ENCODE measurements at regions not wholly inside any gene's neighbourhood (a gene's known extent, or its start where the extent isn't known, plus 50 kb on each side); places are given as distances from the start of the nearest gene placed in this dataset.

DNA sequence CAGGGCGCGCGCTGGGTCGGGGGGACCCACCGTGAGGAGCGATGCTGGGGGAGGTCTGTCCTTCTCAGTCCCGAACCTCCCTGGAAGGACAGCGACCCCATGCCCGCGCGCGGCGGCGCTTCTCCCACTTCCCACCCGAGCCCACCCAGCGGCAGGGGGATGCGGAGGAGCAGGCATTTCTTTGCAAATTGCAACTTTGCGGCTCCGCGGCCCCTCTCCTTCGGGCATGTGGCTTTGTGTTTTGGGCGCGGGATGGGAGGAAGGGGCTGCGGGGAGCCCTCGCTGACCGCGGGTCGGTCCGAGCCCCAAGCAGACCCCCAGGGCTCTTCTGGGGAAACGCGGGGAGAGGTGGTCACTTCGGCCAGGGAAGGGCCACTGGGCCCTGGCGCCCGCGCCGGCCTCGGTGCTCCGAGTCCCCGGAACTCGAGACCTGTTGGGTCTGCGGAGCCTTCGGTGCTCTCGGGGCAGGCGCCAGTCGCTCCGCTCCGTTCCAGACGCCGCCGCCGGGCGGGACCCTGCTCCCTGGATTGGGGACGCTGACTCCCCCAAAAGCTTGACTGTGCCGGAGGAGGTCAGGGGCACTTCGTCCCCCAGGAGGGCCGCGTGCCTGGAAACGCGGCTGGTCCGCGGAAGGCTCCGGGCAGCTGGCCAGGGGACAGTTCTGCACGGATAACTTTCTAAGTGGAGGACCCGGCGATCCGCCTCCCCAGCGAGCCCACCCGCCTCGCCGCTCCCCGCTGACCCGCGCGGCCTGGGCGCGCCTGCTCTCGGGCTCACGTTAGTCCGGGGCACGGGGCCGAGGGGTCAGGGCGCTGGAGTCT is 164.2 kb upstream of the DPP6 start:
- no peak for DNase-seq (ENCODE audit: low spot score)
- ATAC-seq (ENCODE audit: low FRiP score), result no peak
- TF ChIP-seq, protein P1, sequence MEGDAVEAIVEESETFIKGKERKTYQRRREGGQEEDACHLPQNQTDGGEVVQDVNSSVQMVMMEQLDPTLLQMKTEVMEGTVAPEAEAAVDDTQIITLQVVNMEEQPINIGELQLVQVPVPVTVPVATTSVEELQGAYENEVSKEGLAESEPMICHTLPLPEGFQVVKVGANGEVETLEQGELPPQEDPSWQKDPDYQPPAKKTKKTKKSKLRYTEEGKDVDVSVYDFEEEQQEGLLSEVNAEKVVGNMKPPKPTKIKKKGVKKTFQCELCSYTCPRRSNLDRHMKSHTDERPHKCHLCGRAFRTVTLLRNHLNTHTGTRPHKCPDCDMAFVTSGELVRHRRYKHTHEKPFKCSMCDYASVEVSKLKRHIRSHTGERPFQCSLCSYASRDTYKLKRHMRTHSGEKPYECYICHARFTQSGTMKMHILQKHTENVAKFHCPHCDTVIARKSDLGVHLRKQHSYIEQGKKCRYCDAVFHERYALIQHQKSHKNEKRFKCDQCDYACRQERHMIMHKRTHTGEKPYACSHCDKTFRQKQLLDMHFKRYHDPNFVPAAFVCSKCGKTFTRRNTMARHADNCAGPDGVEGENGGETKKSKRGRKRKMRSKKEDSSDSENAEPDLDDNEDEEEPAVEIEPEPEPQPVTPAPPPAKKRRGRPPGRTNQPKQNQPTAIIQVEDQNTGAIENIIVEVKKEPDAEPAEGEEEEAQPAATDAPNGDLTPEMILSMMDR (IDR thresholded peaks at IDR 0.05), result no peak

GRCh38 chr7:153891990-153892389 is 160.2 kb upstream of the DPP6 start:
- DNase-seq (ENCODE audit: low spot score) (no peak), ATAC-seq (ENCODE audit: low FRiP score) (no peak)
- TF ChIP-seq, protein P1 (IDR thresholded peaks at IDR 0.05), result no peak

GRCh38 chr7:153902862-153903261 is 149.3 kb upstream of the DPP6 start:
- ATAC-seq (ENCODE audit: low FRiP score) (no peak), DNase-seq (ENCODE audit: low spot score) (no peak)
- TF ChIP-seq, protein P1 (IDR thresholded peaks at IDR 0.05), result no peak

DNA sequence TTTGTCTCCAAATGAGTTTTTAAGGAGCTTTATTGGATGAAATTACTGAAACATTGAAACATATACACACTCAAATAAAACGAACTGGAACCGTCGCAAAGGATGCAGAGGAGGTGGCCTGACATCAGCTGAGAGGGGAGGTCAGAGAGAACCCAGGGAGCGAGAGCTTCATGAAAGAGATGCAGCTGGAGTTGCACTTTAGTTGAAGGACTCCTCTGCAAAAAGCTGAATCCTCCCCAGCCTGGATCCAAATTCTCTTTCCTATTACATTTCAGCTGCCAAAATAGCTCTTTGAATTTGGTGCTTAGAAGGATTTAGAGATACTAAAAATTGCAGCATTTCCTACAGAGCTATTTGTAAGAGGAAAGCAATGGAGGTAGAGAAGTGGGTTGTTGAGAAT is 140.0 kb upstream of the DPP6 start:
- ATAC-seq (ENCODE audit: low FRiP score) (no peak), DNase-seq (ENCODE audit: low spot score) (no peak)
- TF ChIP-seq, protein P1 (IDR thresholded peaks at IDR 0.05), result no peak

GRCh38 chr7:153920126-153920525 is 132.1 kb upstream of the DPP6 start:
- TF ChIP-seq, protein P1 (IDR thresholded peaks at IDR 0.05), result no peak
- no peak for DNase-seq (ENCODE audit: low spot score)
- no peak for ATAC-seq (ENCODE audit: low FRiP score)

GRCh38 chr7:153920897-153921296 is 131.3 kb upstream of the DPP6 start:
- DNase-seq (ENCODE audit: low spot score) (no peak), ATAC-seq (ENCODE audit: low FRiP score) (no peak)
- TF ChIP-seq, protein P1 (IDR thresholded peaks at IDR 0.05), result no peak

DNA sequence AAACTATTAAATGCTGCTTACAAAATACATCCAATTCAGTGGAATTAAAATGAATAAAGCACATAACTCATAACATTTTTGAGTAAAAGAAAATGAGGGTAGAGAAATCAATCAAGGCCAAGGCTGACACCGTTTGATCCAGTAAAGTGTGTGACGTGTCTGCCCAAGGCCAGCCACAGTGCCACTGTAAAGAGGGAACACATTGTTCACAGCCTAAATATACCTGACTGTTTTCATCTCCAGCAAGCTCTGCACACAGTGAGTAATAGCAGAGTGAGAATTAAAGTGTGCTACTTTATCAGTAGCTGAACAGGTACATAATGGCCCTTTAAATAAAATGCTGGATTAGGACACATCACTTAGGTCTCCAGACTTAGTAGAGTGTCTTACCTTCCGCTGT is 130.8 kb upstream of the DPP6 start:
- ATAC-seq (ENCODE audit: low FRiP score) (no peak), DNase-seq (ENCODE audit: low spot score) (no peak)
- TF ChIP-seq, protein P1 (IDR thresholded peaks at IDR 0.05), result no peak

All from omental fat pad (tissue), 3 donors.